ENCODE measurements at regions not wholly inside any gene's neighbourhood (a gene's known extent, or its start where the extent isn't known, plus 50 kb on each side); places are given as distances from the start of the nearest gene placed in this dataset.

DNA sequence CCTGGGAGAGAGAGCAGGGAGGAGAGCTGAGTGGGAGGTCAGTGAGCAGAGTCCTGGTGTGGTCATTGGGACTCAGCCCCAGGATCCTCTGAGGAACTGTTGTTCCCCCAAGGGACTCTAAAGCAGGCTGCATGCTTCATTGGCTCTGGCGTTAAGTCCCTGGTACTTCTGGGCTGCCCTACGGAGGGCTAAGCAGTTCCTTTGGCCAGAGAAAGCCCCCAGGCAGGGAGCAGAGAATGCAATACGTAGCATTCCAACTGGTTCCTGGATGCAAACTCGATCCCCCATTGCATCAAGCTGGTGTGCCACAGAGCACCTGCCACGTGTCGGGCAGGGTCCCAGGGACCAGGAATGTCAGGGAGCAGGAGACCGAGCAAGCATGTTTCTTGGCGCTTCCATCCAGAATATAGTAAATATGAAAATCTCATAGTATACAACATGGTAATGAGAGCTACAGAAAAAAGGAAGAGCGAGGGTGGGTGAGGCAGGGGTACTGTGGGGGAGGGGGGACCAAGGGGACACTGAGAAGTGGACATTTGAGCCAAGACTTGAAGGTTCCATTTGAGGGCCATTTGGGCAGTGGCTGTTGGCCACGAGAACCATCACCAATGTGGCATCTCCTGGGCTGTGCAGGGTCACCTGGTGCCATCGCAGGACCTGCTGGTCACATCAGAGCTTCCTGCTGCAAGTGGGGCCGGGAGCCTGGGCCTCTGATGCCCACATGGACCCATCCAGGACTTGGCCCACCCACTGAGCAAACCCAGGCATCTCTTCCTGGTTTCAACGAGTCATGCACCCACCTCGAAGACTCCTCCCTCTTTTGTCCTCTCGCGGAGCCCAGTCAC is 160.4 kb downstream of the ASB1 start:
- no peaks in the 10 kb centered on the region for H3K9me3 Mint-ChIP-seq
- H3K27ac Mint-ChIP-seq, result no peak overlapping the region
- peaks cover 0 to 3% of the 10 kb centered on the region in 2 donors for H3K27me3 Mint-ChIP-seq
- no peaks in the 10 kb centered on the region for H3K4me1 Mint-ChIP-seq (ENCODE audit: low read depth in 2 of 2)
- DNase-seq (ENCODE audit: low spot score) (no peak), ATAC-seq (peak in 1 of 2 donors; percentile 7)
- H3K4me3 Mint-ChIP-seq, result no peak overlapping the region
- no peaks in the 10 kb centered on the region for H3K36me3 Mint-ChIP-seq

DNA sequence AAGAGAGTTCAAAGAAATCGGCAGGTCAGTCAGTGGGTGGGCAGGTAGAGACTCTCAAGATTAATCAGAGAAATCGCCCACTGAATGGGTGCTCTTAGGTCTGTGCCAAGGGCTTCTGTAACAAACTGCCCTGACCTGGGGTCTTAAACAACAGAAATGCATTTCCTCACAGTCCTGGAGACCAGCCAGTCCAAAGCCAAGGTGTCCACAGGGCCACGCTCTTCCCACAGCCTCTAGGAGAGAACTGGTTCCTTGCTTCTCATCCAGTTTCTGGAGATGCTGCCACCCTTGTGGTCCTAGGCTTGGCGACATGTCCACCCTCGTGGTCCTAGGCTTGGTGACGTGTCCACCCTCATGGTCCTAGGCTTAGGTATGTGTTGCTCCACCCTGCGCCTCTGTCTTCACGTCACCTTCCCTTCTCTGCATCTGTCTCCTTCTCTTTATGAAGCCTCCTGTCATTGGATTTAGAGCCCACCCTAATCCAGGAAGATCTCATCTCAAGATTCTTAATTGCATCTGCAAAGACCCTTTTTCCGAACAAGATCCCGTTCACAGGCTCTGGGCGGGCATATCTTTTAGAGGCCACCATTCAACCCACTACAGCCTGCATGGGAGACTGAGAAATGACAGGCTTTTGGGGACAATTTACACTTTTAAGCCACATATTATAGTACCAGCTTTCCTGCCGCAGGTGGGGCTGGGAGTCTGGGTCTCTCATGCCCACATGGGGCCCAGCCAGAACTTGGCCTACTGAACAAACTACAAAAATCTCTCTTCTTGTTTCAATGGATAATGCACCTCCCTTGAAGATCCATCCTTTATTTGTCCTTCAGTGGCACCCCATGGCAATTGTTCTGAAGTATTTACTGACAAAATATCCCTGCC is 161.3 kb downstream of the ASB1 start:
- H3K4me3 Mint-ChIP-seq, result no peak overlapping the region
- H3K27me3 Mint-ChIP-seq, result peaks cover 0 to 3% of the 10 kb centered on the region in 2 donors
- ATAC-seq, result no peak
- H3K36me3 Mint-ChIP-seq, result no peaks in the 10 kb centered on the region
- H3K9me3 Mint-ChIP-seq, result no peaks in the 10 kb centered on the region
- no peaks in the 10 kb centered on the region for H3K4me1 Mint-ChIP-seq (ENCODE audit: low read depth in 2 of 2)
- no peak overlapping the region for H3K27ac Mint-ChIP-seq
- DNase-seq (ENCODE audit: low spot score), result no peak

DNA sequence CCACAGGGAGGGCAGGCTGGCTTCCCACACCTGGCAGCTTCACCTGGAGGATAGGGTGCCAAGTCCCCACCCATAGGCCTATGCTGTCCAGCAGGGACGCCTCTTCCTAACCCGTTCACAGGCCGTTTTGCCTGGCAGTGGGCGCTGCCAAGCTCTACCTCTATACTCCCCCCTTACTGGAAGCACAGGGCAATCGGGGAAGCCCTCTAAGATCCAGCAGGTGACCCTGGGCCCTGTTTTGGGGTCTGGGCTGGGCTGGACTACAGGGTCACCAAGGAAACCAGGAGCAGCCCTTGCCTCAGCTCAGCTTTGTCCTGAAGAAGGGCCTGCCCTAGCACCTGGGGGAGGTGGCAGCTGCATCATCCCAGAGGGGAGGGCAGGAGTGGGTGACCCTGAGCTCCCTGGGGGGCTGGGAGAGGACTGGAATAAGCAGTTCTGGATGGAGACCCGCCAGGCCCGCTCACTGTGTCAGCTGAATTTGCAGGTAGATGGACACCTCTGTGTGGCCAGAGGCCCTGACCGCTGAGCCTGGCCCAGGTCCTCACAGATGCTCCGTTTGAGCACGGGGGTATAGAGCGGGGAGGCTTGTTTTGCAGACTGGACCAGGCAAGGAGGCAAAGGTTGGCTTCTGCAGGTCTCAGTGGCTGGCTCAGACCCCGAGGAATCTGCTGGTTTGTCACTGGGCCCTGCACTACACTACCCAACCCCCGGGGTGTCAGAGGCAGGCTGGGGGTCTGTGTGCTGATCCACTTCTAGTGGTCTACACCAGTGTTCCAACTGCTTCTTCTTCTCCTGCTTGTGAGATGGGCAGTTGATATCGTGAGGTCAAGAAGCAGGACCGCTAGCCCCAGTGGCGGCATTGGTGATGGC is 163.1 kb downstream of the ASB1 start:
- H3K36me3 Mint-ChIP-seq, result no peaks in the 10 kb centered on the region

DNA sequence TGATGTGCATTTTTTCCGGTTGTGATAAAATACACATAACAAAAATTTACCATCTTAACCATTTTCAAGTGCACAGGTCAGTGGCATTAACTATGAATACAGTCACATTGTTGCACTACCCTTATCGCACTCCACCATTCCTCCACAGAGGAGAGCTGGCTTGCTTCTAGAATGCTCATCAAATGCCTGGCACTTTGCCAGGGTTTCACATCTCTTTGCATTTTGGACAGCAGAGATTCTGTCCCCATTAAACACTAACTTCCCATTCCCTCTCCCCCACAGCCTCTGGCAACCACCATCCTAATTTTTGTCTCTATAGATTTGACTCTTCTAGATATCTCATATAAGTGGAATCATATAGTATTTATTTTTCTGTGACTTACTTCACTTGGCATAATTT is 165.0 kb downstream of the ASB1 start:
- Mint-ChIP-seq H3K27ac (no peak overlapping the region), H3K27me3 (peaks cover 0 to 4% of the 10 kb centered on the region in 2 donors), H3K4me1 (ENCODE audit: low read depth in 2 of 2) (no peaks in the 10 kb centered on the region), H3K4me3 (no peak overlapping the region), H3K36me3 (no peaks in the 10 kb centered on the region), H3K9me3 (no peaks in the 10 kb centered on the region)
- ATAC-seq, result no peak
- no peak for DNase-seq (ENCODE audit: low spot score)

More for the DNA sequence above, 163.1 kb downstream of the ASB1 start:
- no peak overlapping the region for H3K4me3 Mint-ChIP-seq
- ATAC-seq (peak in 1 of 2 donors; percentile 46), DNase-seq (ENCODE audit: low spot score) (no peak)
- H3K27ac Mint-ChIP-seq, result no peak overlapping the region
- H3K9me3 Mint-ChIP-seq, result no peaks in the 10 kb centered on the region
- H3K27me3 Mint-ChIP-seq, result no peaks in the 10 kb centered on the region
- no peaks in the 10 kb centered on the region for H3K4me1 Mint-ChIP-seq (ENCODE audit: low read depth in 2 of 2)

DNA sequence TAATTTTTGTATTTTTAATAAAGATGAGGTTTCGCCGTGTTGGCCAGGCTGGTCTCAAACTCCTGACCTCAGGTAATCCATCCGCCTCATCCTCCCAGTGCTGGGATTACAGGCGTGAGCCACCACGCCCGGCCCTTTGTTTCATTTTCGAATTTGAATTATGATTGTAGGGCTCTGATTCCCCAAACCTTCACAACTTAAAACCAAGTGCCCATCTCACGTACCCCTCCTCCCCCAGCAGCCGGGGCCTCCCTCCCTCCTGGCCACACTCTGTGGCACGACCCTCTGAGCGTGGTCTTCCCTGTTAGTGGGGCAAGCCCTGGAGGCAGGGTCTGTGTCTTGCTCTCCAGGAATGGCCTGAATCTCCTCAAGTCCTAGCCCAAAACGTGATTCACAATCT is 166.5 kb downstream of the ASB1 start:
- no peaks in the 10 kb centered on the region for H3K36me3 Mint-ChIP-seq
- H3K9me3 Mint-ChIP-seq, result no peaks in the 10 kb centered on the region
- H3K4me1 Mint-ChIP-seq (ENCODE audit: low read depth in 2 of 2), result peaks cover 0 to 2% of the 10 kb centered on the region in 2 donors
- ATAC-seq, result no peak
- H3K27ac Mint-ChIP-seq, result no peak overlapping the region
- no peak overlapping the region for H3K4me3 Mint-ChIP-seq
- H3K27me3 Mint-ChIP-seq, result peaks cover 0 to 11% of the 10 kb centered on the region in 2 donors
- no peak for DNase-seq (ENCODE audit: low spot score)

DNA sequence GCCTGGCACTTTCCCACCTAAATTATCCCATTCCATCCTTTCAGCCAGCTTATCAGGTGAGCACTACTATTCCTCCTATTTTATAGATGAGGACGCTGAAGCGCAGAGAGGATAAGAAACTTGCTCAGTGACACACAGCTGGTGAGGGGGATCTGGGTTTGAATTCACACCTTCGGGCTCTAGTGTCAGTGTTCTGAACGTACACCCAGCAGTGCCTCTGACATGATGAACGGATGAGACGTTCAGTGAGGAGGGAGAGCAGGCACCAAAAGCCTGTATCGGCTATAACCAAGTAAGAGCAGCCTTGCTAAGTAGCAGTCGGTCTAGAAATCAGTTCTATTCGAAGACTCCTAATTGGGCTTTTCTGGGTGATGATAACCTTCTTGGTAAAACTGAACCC is 167.0 kb downstream of the ASB1 start:
- peaks cover 1 to 13% of the 10 kb centered on the region in 2 donors for H3K27me3 Mint-ChIP-seq
- ATAC-seq (no peak), DNase-seq (ENCODE audit: low spot score) (no peak)
- no peak overlapping the region for H3K4me3 Mint-ChIP-seq
- no peak overlapping the region for H3K27ac Mint-ChIP-seq
- H3K36me3 Mint-ChIP-seq, result no peaks in the 10 kb centered on the region
- no peaks in the 10 kb centered on the region for H3K9me3 Mint-ChIP-seq
- peaks cover 0 to 2% of the 10 kb centered on the region in 2 donors for H3K4me1 Mint-ChIP-seq (ENCODE audit: low read depth in 2 of 2)

DNA sequence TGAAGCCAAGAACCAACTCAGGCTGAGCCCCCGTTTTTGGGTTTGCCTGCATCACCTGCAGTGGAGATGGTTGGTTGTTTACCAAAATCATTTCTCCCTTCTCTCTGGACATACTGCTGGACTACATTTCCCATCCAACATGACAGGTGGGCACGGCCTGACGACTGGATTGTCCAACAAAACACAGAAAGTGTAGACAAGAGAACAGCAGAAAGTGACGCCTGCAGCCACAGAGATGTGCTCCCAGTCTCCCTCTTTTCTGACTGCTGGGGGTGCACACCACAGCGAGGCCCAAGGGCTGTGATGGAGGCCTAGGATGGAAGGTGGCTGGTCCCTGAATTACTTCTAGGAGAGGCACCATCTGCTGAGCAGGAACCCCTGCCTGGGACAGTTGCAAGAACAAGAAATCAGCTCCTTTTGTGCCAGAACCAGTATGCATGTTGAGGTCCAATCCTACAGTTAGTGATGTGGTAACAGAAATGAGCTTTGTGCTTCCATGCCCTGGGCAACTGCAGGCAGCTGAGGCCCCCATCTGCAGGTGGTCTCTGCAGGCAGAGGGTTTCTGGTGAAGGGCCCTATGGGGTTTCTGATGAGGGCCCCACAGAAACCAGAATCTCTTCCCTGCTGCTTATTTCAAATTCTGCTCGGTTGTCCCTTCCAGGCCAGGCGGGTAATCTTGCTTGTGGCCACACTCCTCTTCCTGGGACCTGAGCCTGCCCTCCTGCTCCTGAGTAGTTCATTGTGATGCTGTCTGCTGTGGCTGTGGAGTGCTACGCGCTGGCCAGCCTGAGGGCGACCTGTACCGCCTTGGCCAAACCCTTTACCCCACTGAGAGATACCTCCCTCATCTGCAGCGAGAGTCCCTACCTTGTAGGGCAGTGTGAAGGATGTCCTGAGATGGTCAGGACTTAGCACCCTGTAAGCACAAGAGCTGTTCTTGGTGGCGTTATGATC is 168.3 kb downstream of the ASB1 start:
- H3K27ac Mint-ChIP-seq, result no peak overlapping the region
- H3K36me3 Mint-ChIP-seq, result no peaks in the 10 kb centered on the region
- no peak for DNase-seq (ENCODE audit: low spot score)
- H3K4me1 Mint-ChIP-seq (ENCODE audit: low read depth in 2 of 2), result peaks cover 0 to 2% of the 10 kb centered on the region in 2 donors
- peak; percentile 57 to 61 for ATAC-seq
- no peaks in the 10 kb centered on the region for H3K9me3 Mint-ChIP-seq
- H3K27me3 Mint-ChIP-seq, result peaks cover 7 to 16% of the 10 kb centered on the region in 2 donors
- no peak overlapping the region for H3K4me3 Mint-ChIP-seq

DNA sequence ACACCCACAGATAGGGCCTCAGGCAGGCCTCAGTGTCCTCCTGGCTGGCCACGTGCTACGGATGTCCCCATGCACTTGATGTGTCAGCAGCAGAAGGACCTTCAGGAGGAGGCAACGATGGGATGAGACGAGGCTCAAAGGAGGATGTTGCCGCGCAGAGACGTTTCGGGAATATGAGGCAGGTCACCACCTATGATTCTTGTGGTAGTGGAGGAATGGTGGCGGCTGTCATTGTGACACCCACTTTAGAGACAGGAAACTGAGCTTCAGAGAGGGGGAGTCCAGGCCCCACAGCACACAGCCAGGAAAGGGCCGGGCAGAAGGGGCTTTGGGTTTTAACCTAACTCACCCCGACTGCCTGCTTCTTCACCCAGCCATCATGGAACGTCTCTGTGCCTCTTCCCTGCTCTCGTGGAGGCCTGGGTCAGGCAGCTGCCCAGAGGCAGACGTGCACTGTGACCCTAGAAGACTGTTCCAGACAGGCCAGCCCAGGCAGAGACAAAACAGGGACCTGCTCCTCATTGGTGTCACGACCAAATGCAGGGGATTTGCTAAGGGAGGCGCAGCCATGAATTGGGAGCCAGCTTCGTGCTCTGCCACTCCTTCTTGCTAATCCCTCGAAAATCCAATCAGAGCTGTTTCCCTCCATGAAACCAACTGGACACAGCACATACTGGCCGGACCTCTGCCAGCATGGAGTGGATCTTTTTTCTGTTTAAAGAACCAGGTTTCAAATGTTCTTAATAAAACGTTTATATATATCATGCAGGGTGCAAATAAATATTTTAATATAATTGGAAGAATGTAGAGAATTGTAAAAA is 169.2 kb downstream of the ASB1 start:
- Mint-ChIP-seq H3K27ac (no peak overlapping the region), H3K4me1 (ENCODE audit: low read depth in 2 of 2) (peaks cover 0 to 2% of the 10 kb centered on the region in 2 donors), H3K36me3 (no peaks in the 10 kb centered on the region), H3K9me3 (no peaks in the 10 kb centered on the region), H3K4me3 (no peak overlapping the region), H3K27me3 (peaks cover 7 to 16% of the 10 kb centered on the region in 2 donors)
- DNase-seq (ENCODE audit: low spot score) (no peak), ATAC-seq (no peak)

DNA sequence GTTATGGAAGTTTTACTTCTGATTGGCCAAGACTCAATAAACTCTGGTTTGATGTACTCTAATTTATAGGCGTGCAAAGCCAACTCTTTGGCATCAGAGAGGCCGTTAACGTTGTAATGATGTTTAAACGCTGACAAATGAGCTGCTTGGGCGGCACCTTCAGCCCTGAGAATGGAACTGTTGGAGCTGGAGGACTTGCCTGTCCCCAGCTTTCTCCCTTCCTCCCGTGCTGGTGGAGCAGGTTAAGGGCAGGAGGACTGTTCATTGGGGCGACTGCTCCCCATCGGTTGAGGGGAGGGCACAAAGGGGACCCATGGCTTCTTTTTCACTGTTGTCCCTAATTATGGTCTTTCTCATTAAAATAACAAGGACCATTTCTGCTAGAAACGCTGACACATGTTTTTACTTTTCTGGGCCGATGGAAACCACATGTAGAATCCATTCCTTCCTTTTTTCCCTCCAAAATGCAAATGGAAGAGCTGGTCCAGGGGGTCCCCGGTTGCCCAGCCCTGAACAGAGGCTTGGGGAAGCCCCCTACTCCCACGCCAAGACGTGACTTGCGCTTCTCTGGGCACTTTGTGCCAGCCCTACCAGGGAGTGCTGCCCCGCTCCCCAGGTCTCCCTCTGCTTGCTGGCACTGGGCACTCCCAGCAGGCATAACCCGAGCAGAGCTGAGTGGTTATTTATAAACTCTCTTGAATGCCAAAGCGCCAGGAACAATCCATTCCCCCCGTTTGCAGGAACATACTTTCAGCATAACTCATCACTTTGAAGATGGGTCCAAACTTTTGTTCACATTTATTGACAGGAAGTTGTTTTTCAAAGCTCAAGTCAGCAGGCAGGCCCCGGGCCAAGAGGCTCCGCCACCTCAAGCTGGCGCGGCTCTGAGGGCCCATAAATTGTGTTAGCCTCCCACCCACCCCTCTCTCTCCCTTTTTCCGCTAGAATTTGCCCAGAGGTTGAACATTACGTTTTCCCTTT is 170.1 kb downstream of the ASB1 start:
- Mint-ChIP-seq H3K4me3 (no peak overlapping the region), H3K27ac (no peak overlapping the region), H3K36me3 (no peaks in the 10 kb centered on the region), H3K4me1 (ENCODE audit: low read depth in 2 of 2) (peaks cover 0 to 2% of the 10 kb centered on the region in 2 donors), H3K27me3 (peaks cover 7 to 16% of the 10 kb centered on the region in 2 donors), H3K9me3 (no peaks in the 10 kb centered on the region)
- DNase-seq (ENCODE audit: low spot score) (no peak), ATAC-seq (no peak)

DNA sequence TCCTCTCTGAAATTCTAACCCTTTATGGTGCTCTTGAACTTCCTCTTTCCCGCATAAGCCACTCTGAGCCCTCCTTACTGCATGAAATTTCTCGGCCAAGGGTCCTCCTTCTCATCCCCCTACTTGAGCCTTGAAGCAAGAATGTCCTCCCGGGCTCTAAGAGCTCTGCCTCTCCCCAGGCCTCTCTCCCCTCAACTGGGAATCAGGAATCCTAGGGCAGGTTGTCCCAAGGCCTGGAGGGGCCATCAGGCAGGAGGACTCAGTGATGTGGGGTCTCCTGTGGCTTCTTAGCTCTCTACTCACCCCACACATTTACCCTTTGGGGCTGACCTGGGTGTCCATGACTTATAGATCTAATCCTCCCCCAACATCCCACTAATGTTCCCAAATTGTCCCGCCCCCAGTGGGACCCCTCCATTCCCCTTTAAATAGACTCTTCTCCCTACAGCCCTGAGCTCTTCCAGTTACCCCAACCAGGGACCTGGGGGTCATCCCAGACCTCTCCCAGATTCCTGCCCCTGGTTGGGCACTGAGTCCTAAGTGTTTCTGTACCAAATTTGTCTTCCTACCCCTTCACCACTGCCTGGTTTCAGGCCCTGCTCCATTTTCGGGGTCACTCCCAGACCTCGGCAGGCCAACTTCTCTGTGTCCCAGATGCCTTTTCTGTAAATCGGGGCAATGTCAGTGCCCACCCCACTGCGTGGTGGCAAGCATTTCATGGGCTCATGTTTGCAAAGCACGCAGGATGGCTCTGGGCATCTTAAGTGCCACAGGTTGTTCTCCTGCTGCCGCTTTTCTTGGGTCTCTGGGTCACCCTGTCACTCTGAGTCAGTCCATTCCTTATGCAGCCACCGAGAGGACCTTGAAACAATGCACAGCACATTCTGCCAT is 171.2 kb downstream of the ASB1 start:
- H3K27me3 Mint-ChIP-seq, result peaks cover 9 to 16% of the 10 kb centered on the region in 2 donors
- H3K27ac Mint-ChIP-seq, result no peak overlapping the region
- no peak overlapping the region for H3K4me3 Mint-ChIP-seq
- peaks cover under 1% of the 10 kb centered on the region for H3K36me3 Mint-ChIP-seq
- no peak for ATAC-seq
- no peaks in the 10 kb centered on the region for H3K9me3 Mint-ChIP-seq
- H3K4me1 Mint-ChIP-seq (ENCODE audit: low read depth in 2 of 2), result peaks cover 0 to 2% of the 10 kb centered on the region in 2 donors
- no peak for DNase-seq (ENCODE audit: low spot score)
